ENCODE measurements at regions not wholly inside any gene's neighbourhood (a gene's known extent, or its start where the extent isn't known, plus 50 kb on each side); places are given as distances from the start of the nearest gene placed in this dataset.

GRCh38 chr7:68414631-68415425 is 1183.4 kb upstream of the AUTS2 start:
- no peak for DNase-seq

GRCh38 chr7:68417002-68417401 is 1181.3 kb upstream of the AUTS2 start:
- DNase-seq, result no peak

GRCh38 chr7:68417659-68418058 is 1180.6 kb upstream of the AUTS2 start:
- no peak for DNase-seq

- no peak for DNase-seq
These were observed 1177.7 kb upstream of the AUTS2 start for GRCh38 chr7:68420342-68421192.

GRCh38 chr7:68421712-68422111 is 1176.6 kb upstream of the AUTS2 start:
- DNase-seq, result no peak

- no peak for DNase-seq
These were observed 1176.0 kb upstream of the AUTS2 start for GRCh38 chr7:68422281-68422680.

GRCh38 chr7:68423356-68423755 is 1174.9 kb upstream of the AUTS2 start:
- DNase-seq, result no peak

- no peak for DNase-seq
These were observed 1173.5 kb upstream of the AUTS2 start for GRCh38 chr7:68424658-68425297.

GRCh38 chr7:68425377-68425776 is 1172.9 kb upstream of the AUTS2 start:
- peak; percentile 27 for DNase-seq

- no peak for DNase-seq
These were observed 1168.7 kb upstream of the AUTS2 start for GRCh38 chr7:68429411-68430117.

- DNase-seq, result peak; percentile 61
These were observed 1165.7 kb upstream of the AUTS2 start for GRCh38 chr7:68432585-68432984.

GRCh38 chr7:68433462-68434070 is 1164.7 kb upstream of the AUTS2 start:
- peak; percentile 90 for DNase-seq

- no peak for DNase-seq
These were observed 1163.4 kb upstream of the AUTS2 start for GRCh38 chr7:68434857-68435256.

GRCh38 chr7:68438016-68438415 is 1160.3 kb upstream of the AUTS2 start:
- DNase-seq, result no peak

GRCh38 chr7:68438811-68439210 is 1159.5 kb upstream of the AUTS2 start:
- no peak for DNase-seq

- DNase-seq, result no peak
These were observed 1158.4 kb upstream of the AUTS2 start for GRCh38 chr7:68439897-68440296.

- DNase-seq, result no peak
These were observed 1157.4 kb upstream of the AUTS2 start for GRCh38 chr7:68440866-68441265.

GRCh38 chr7:68441645-68442044 is 1156.6 kb upstream of the AUTS2 start:
- DNase-seq, result no peak

GRCh38 chr7:68442931-68443631 is 1155.2 kb upstream of the AUTS2 start:
- DNase-seq, result no peak

- DNase-seq, result no peak
These were observed 1154.2 kb upstream of the AUTS2 start for GRCh38 chr7:68444042-68444441.

GRCh38 chr7:68444956-68445355 is 1153.3 kb upstream of the AUTS2 start:
- DNase-seq, result no peak

- no peak for DNase-seq
These were observed 1152.1 kb upstream of the AUTS2 start for GRCh38 chr7:68446183-68446582.

Measured in fibroblast of skin of right quadriceps (primary cell).